ENCODE measurements at regions not wholly inside any gene's neighbourhood (a gene's known extent, or its start where the extent isn't known, plus 50 kb on each side); places are given as distances from the start of the nearest gene placed in this dataset.

DNA sequence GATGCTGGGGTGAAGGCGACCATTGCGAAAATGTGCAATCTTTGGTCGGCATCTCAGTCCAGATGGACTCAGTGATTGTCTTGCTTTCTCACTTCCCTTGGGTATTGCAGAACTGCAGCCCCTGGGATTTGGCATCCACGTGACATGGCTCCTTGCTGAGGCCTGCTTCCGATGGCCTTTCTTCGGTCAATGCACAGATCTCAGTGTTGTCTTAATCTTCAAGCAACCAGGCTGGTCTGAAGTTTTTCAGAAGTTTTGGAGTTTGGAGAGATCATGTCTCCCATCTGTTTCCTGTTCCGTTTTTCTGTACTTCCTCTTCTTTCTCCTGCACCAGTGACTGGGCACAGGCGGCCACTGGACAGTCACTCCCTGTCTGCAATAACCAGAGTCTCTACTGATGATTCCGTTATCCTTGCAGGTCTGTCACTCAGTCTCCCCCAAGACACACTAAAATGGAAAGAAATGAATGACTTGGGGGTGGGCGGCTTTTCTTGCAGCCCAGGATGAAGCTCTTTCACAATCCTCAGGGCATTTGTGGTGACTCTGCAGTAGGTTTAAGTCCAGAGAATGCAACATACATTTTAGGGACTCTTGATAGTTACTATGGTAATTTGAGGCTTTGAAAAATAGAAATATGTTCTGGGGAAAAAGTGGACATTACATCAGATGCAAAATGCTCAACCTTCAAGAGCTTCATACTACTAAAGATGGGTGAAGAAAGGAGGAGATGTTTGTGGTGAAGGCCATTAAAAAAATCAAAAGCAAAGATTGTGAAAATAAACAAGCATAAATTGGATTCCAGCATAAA is 106.3 kb upstream of the ZFHX3 start:
- Histone ChIP-seq H2AFZ (ENCODE audit: control insufficient read depth, low read depth, low read length) (no peak overlapping the region), H3K9me3 (replicated peaks; ENCODE audit: control insufficient read depth, insufficient read depth, low read length) (no peaks in the 10 kb centered on the region), H3K4me1 (ENCODE audit: control insufficient read depth, insufficient read depth, low read length) (no peaks in the 10 kb centered on the region), H3K36me3 (ENCODE audit: control insufficient read depth in 2 of 2, insufficient read depth in 2 of 2, low read length in 1 of 2) (no peaks in the 10 kb centered on the region), H3K9ac (ENCODE audit: control insufficient read depth, insufficient read depth, low read length) (no peak overlapping the region), H4K20me1 (ENCODE audit: control insufficient read depth, insufficient read depth) (no peaks in the 10 kb centered on the region), H3K4me3 (no peak overlapping the region), H3K79me2 (ENCODE audit: control insufficient read depth, insufficient read depth, low read length) (no peaks in the 10 kb centered on the region), H3K27me3 (replicated peaks in 1 of 2; ENCODE audit: control insufficient read depth in 2 of 2, insufficient read depth in 2 of 2, low read length in 1 of 2) (no peaks in the 10 kb centered on the region; a peak in 1 of 4 replicates), H3K27ac (ENCODE audit: control insufficient read depth, insufficient read depth) (no peak overlapping the region), H3K4me2 (ENCODE audit: control insufficient read depth, insufficient read depth) (no peak overlapping the region)
- ChIA-PET SMC1A (ENCODE audit: uncharacterized antibody, unreplicated experiment) (no interaction called here), CTCF (interaction anchor here (0.7 kb wide), 1 partner anchor 870 kb away, joined by 3 read pairs; no protein-coding TSS in a partner anchor), RAD21 (ENCODE audit: unreplicated experiment) (interaction anchor here (0.7 kb wide), 1 partner anchor 649 kb away, joined by 3 read pairs; no protein-coding TSS in a partner anchor), POLR2A (interaction anchor here (0.6 kb wide), 1 partner anchor 222 kb away, joined by 3 read pairs; no protein-coding TSS in a partner anchor)
- in situ Hi-C loops (cut with MboI) = no loop called here
- FAIRE-seq (no peak), DNase-seq (ENCODE audit: low read depth, low spot score) (no peak), ATAC-seq (no peak)
- intact Hi-C loops (cut with micrococcal nuclease; ENCODE audit: unreplicated experiment) = no loop called here
- no TSS peak for BruUV-seq (replicated peaks)
- 49% methylated on average over 10 of the region's 10 CpGs for WGBS (ENCODE audit: insufficient coverage, insufficient replicate concordance, low lambda C conversion rate, missing lambda C conversion rate)
- TF ChIP-seq ZNF622 (IDR thresholded peaks at IDR 0.05) (no peak), TCF7 (IDR thresholded peaks at IDR 0.05; ENCODE audit: borderline replicate concordance) (no peak), POU2F2 (IDR thresholded peaks at IDR 0.05; ENCODE audit: borderline replicate concordance, low read depth, low read length) (no peak), SMC3 (IDR thresholded peaks at IDR 0.05; ENCODE audit: borderline replicate concordance, low read length) (no peak), SP1 (IDR thresholded peaks at IDR 0.05; ENCODE audit: low read depth, low read length) (no peak), POLR2AphosphoS2 (IDR thresholded peaks at IDR 0.05; ENCODE audit: low read depth, low read length) (no peak), WRNIP1 (IDR thresholded peaks at IDR 0.05; ENCODE audit: borderline replicate concordance, low read depth, low read length) (no peak), GABPA (IDR thresholded peaks at IDR 0.05; ENCODE audit: low read depth) (no peak), SRF (IDR thresholded peaks at IDR 0.05; ENCODE audit: low read depth in 2 of 2, low read length in 2 of 2) (no peak), MYB (IDR thresholded peaks at IDR 0.05; ENCODE audit: borderline replicate concordance, low read depth, low read length) (no peak)
- TF ChIP-seq, protein P1, sequence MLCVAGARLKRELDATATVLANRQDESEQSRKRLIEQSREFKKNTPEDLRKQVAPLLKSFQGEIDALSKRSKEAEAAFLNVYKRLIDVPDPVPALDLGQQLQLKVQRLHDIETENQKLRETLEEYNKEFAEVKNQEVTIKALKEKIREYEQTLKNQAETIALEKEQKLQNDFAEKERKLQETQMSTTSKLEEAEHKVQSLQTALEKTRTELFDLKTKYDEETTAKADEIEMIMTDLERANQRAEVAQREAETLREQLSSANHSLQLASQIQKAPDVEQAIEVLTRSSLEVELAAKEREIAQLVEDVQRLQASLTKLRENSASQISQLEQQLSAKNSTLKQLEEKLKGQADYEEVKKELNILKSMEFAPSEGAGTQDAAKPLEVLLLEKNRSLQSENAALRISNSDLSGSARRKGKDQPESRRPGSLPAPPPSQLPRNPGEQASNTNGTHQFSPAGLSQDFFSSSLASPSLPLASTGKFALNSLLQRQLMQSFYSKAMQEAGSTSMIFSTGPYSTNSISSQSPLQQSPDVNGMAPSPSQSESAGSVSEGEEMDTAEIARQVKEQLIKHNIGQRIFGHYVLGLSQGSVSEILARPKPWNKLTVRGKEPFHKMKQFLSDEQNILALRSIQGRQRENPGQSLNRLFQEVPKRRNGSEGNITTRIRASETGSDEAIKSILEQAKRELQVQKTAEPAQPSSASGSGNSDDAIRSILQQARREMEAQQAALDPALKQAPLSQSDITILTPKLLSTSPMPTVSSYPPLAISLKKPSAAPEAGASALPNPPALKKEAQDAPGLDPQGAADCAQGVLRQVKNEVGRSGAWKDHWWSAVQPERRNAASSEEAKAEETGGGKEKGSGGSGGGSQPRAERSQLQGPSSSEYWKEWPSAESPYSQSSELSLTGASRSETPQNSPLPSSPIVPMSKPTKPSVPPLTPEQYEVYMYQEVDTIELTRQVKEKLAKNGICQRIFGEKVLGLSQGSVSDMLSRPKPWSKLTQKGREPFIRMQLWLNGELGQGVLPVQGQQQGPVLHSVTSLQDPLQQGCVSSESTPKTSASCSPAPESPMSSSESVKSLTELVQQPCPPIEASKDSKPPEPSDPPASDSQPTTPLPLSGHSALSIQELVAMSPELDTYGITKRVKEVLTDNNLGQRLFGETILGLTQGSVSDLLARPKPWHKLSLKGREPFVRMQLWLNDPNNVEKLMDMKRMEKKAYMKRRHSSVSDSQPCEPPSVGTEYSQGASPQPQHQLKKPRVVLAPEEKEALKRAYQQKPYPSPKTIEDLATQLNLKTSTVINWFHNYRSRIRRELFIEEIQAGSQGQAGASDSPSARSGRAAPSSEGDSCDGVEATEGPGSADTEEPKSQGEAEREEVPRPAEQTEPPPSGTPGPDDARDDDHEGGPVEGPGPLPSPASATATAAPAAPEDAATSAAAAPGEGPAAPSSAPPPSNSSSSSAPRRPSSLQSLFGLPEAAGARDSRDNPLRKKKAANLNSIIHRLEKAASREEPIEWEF (IDR thresholded peaks at IDR 0.05; ENCODE audit: insufficient replicate concordance, low read depth, low read length) = no peak
- TF ChIP-seq, protein P2, sequence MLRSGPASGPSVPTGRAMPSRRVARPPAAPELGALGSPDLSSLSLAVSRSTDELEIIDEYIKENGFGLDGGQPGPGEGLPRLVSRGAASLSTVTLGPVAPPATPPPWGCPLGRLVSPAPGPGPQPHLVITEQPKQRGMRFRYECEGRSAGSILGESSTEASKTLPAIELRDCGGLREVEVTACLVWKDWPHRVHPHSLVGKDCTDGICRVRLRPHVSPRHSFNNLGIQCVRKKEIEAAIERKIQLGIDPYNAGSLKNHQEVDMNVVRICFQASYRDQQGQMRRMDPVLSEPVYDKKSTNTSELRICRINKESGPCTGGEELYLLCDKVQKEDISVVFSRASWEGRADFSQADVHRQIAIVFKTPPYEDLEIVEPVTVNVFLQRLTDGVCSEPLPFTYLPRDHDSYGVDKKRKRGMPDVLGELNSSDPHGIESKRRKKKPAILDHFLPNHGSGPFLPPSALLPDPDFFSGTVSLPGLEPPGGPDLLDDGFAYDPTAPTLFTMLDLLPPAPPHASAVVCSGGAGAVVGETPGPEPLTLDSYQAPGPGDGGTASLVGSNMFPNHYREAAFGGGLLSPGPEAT (IDR thresholded peaks at IDR 0.05; ENCODE audit: low read depth) = no peak
- TF ChIP-seq, protein P3, sequence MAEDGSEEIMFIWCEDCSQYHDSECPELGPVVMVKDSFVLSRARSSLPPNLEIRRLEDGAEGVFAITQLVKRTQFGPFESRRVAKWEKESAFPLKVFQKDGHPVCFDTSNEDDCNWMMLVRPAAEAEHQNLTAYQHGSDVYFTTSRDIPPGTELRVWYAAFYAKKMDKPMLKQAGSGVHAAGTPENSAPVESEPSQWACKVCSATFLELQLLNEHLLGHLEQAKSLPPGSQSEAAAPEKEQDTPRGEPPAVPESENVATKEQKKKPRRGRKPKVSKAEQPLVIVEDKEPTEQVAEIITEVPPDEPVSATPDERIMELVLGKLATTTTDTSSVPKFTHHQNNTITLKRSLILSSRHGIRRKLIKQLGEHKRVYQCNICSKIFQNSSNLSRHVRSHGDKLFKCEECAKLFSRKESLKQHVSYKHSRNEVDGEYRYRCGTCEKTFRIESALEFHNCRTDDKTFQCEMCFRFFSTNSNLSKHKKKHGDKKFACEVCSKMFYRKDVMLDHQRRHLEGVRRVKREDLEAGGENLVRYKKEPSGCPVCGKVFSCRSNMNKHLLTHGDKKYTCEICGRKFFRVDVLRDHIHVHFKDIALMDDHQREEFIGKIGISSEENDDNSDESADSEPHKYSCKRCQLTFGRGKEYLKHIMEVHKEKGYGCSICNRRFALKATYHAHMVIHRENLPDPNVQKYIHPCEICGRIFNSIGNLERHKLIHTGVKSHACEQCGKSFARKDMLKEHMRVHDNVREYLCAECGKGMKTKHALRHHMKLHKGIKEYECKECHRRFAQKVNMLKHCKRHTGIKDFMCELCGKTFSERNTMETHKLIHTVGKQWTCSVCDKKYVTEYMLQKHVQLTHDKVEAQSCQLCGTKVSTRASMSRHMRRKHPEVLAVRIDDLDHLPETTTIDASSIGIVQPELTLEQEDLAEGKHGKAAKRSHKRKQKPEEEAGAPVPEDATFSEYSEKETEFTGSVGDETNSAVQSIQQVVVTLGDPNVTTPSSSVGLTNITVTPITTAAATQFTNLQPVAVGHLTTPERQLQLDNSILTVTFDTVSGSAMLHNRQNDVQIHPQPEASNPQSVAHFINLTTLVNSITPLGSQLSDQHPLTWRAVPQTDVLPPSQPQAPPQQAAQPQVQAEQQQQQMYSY (CRISPR knock-in tag; IDR thresholded peaks at IDR 0.05) = no peak
